Caco-2 (cell line): ENCODE measurements at regions not wholly inside any gene's neighbourhood (a gene's known extent, or its start where the extent isn't known, plus 50 kb on each side); places are given as distances from the start of the nearest gene placed in this dataset.

Experiments
- BruUV-seq: library from RNA; stranded (reverse); fragments of 400-500 nt; replicated peaks from 2 replicates; lab custom pipeline; 2021; lab: Mats Ljungman, UMichigan
- CTCF ChIA-PET: fragments of 300-600 bp; sonication (Branson Sonifier 250); formaldehyde crosslinking; loops from one replicate; lab custom pipeline; 2022; ENCODE audit warnings: antibody characterized with exemption; lab: Charles Lee
- POLR2A ChIA-PET: fragments of 300-600 bp; sonication (Branson Sonifier 250); formaldehyde crosslinking; loops from one replicate; lab custom pipeline; 2022; ENCODE audit warnings: antibody characterized with exemption; lab: Charles Lee
- DNase-seq, 2 experiments: peaks; one replicate each; pipeline versions ENCODE4 v3.0.0 to v3.0.0-alpha.2; 2020 to 2022
- H3K27me3 ChIP-seq: replicated peaks from 2 replicates; pipeline ENCODE4 v1.6.0; 2011; ENCODE audit warnings: low read length; ENCODE audit not compliant: control insufficient read depth, insufficient read depth
- H3K36me3 ChIP-seq: 2 replicates; pipeline ENCODE4 v1.5.1; 2011; ENCODE audit warnings: low read length; ENCODE audit not compliant: control insufficient read depth, insufficient read depth
- H3K4me1 ChIP-seq: fragments of 250-450 bp; sonication (Bioruptor Pico); 2 replicates; pipeline ENCODE4 v1.5.1; 2020; ENCODE audit warnings: mild to moderate bottlenecking
- H3K4me3 ChIP-seq: 2 replicates; pipeline ENCODE4 v1.5.1; 2011; ENCODE audit warnings: low read depth, mild to moderate bottlenecking, control low read depth, low read length
- H3K9me3 ChIP-seq: fragments of 250-450 bp; sonication (Bioruptor Pico); 2 replicates; pipeline ENCODE4 v1.5.1; 2020; ENCODE audit warnings: mild to moderate bottlenecking, moderate library complexity
- H3K27ac Mint-ChIP-seq: one replicate; pipeline ENCODE4 v1.8.0; 2022; ENCODE audit warnings: mixed read lengths; ENCODE audit not compliant: unreplicated experiment
- H3K27me3 Mint-ChIP-seq: one replicate; pipeline ENCODE4 v1.8.0; 2022; ENCODE audit warnings: mixed read lengths; ENCODE audit not compliant: insufficient read depth, unreplicated experiment
- H3K36me3 Mint-ChIP-seq: one replicate; pipeline ENCODE4 v1.8.0; 2022; ENCODE audit warnings: mild to moderate bottlenecking, mixed read lengths; ENCODE audit not compliant: insufficient read depth, unreplicated experiment
- H3K4me1 Mint-ChIP-seq: one replicate; pipeline ENCODE4 v1.8.0; 2022; ENCODE audit warnings: low read depth, mixed read lengths; ENCODE audit not compliant: unreplicated experiment
- H3K4me3 Mint-ChIP-seq: one replicate; pipeline ENCODE4 v1.8.0; 2022; ENCODE audit warnings: mild to moderate bottlenecking, moderate library complexity, mixed read lengths; ENCODE audit not compliant: unreplicated experiment
- H3K9me3 Mint-ChIP-seq: one replicate; pipeline ENCODE4 v1.8.0; 2022; ENCODE audit warnings: mixed read lengths; ENCODE audit not compliant: unreplicated experiment
- intact Hi-C: fragments of 100-400 bp; cut with micrococcal nuclease; formaldehyde crosslinking; loops from one replicate; pipeline ENCODE4 v1.10.0; 2022; ENCODE audit not compliant: unreplicated experiment
- TF ChIP-seq, protein P1 (sequence below), 2 experiments: fragments of 200-600 bp in 1 of 2; IDR thresholded peaks; 1 replicate in 1 of 2; 2 replicates in 1 of 2; pipeline versions ENCODE4 v1.5.1 to v1.8.0; 2011 to 2022; ENCODE audit warnings: antibody characterized with exemption in 1 of 2, control low read depth in 1 of 2, inconsistent platforms in 1 of 2, low read depth in 1 of 2, low read length in 1 of 2, mild to moderate bottlenecking in 1 of 2, moderate library complexity in 1 of 2; ENCODE audit not compliant: insufficient read depth in 1 of 2, severe bottlenecking in 1 of 2, unreplicated experiment in 1 of 2

GRCh38 chr1:95364546-95364945 is 130.5 kb downstream of the RWDD3 start:
- H3K4me3 ChIP-seq = no peak overlapping the region
- Mint-ChIP-seq H3K9me3 (no peaks in the 10 kb centered on the region), H3K4me1 (no peaks in the 10 kb centered on the region), H3K4me3 (no peak overlapping the region), H3K36me3 (no peaks in the 10 kb centered on the region), H3K27ac (no peak overlapping the region), H3K27me3 (no peaks in the 10 kb centered on the region)
- no peak for DNase-seq
- no TSS peak for BruUV-seq
- no peaks in the 10 kb centered on the region for H3K36me3 ChIP-seq
- no peaks in the 10 kb centered on the region for H3K4me1 ChIP-seq
- ChIA-PET POLR2A (no interaction called here), CTCF (no interaction called here)
- TF ChIP-seq, protein P1, sequence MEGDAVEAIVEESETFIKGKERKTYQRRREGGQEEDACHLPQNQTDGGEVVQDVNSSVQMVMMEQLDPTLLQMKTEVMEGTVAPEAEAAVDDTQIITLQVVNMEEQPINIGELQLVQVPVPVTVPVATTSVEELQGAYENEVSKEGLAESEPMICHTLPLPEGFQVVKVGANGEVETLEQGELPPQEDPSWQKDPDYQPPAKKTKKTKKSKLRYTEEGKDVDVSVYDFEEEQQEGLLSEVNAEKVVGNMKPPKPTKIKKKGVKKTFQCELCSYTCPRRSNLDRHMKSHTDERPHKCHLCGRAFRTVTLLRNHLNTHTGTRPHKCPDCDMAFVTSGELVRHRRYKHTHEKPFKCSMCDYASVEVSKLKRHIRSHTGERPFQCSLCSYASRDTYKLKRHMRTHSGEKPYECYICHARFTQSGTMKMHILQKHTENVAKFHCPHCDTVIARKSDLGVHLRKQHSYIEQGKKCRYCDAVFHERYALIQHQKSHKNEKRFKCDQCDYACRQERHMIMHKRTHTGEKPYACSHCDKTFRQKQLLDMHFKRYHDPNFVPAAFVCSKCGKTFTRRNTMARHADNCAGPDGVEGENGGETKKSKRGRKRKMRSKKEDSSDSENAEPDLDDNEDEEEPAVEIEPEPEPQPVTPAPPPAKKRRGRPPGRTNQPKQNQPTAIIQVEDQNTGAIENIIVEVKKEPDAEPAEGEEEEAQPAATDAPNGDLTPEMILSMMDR (IDR thresholded peaks at IDR 0.05; ENCODE audit: insufficient read depth in 1 of 2, low read depth in 1 of 2, low read length in 1 of 2, severe bottlenecking in 1 of 2, unreplicated experiment in 1 of 2) = no peak
- no peaks in the 10 kb centered on the region for H3K9me3 ChIP-seq
- intact Hi-C loops = no loop called here
- no peaks in the 10 kb centered on the region for H3K27me3 ChIP-seq

DNA sequence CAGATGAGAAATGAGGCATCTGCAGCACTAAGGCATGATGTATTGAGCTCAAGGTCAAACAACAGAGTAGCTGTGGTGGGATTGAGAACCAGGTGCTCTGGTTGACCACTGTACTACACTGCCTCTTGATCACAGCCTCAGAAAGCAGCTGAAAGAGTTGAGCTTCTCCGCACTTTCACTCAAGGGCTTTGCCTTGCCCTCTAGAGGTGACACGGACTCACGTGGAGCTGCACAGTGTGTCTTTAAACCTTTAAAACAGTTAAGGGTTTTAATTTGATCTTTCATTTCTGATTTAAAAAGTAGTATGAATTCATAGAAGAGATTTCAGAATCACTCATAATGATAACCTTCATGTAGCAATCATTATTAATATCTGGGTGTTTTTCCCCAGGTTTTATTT is 132.5 kb downstream of the RWDD3 start:
- BruUV-seq = no TSS peak
- TF ChIP-seq, protein P1 (IDR thresholded peaks at IDR 0.05; ENCODE audit: insufficient read depth in 1 of 2, low read depth in 1 of 2, low read length in 1 of 2, severe bottlenecking in 1 of 2, unreplicated experiment in 1 of 2) = no peak

DNA sequence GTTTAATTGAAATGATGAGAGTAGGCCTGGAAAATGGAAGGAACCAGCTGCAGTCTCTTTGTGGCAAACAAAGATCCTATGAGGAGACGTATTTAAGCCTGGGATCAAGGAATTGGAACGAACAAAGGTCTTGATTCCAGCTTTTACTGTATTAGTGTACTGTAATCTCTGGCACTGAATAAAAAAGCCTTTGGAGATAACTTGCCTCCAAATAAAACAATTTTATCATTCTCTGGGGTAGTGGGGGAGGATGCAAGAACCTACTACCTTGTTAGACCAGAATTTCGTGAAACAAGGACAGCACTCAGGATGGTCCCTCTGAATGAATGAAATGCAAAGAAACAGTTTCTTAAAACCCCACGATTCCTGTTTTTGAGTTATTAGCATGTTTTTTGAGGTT is 134.2 kb downstream of the RWDD3 start:
- DNase-seq = no peak
- peaks cover 15% of the 10 kb centered on the region for H3K4me1 Mint-ChIP-seq
- CTCF ChIA-PET = no interaction called here
- H3K9me3 Mint-ChIP-seq = no peaks in the 10 kb centered on the region
- H3K36me3 Mint-ChIP-seq = no peaks in the 10 kb centered on the region
- no peak overlapping the region for H3K4me3 Mint-ChIP-seq
- POLR2A ChIA-PET = no interaction called here
- TF ChIP-seq, protein P1 (IDR thresholded peaks at IDR 0.05; ENCODE audit: insufficient read depth in 1 of 2, low read depth in 1 of 2, low read length in 1 of 2, severe bottlenecking in 1 of 2, unreplicated experiment in 1 of 2) = no peak
- Histone ChIP-seq H3K9me3 (no peaks in the 10 kb centered on the region), H3K36me3 (no peaks in the 10 kb centered on the region), H3K27me3 (no peaks in the 10 kb centered on the region), H3K4me1 (no peaks in the 10 kb centered on the region), H3K4me3 (no peak overlapping the region)
- no peaks in the 10 kb centered on the region for H3K27me3 Mint-ChIP-seq
- no peak overlapping the region for H3K27ac Mint-ChIP-seq
- intact Hi-C loops = no loop called here
- BruUV-seq = no TSS peak

More for the DNA sequence above, 132.5 kb downstream of the RWDD3 start:
- POLR2A ChIA-PET = no interaction called here
- Mint-ChIP-seq H3K27me3 (no peaks in the 10 kb centered on the region), H3K9me3 (no peaks in the 10 kb centered on the region), H3K36me3 (no peaks in the 10 kb centered on the region), H3K27ac (no peak overlapping the region), H3K4me1 (peaks cover 15% of the 10 kb centered on the region), H3K4me3 (no peak overlapping the region)
- no peaks in the 10 kb centered on the region for H3K4me1 ChIP-seq
- CTCF ChIA-PET = no interaction called here
- no peaks in the 10 kb centered on the region for H3K36me3 ChIP-seq
- DNase-seq = no peak
- no peaks in the 10 kb centered on the region for H3K27me3 ChIP-seq
- no peaks in the 10 kb centered on the region for H3K9me3 ChIP-seq
- no peak overlapping the region for H3K4me3 ChIP-seq
- intact Hi-C loops = no loop called here
